ENCODE measurements at regions not wholly inside any gene's neighbourhood (a gene's known extent, or its start where the extent isn't known, plus 50 kb on each side); places are given as distances from the start of the nearest gene placed in this dataset.
A peak's percentile ranks its signal among the peaks of the same experiment; 100 is the strongest.

- no peak overlapping the region for H3K4me3 Mint-ChIP-seq
- Histone ChIP-seq H3K79me2 (replicated peaks; ENCODE audit: insufficient read depth) (no peaks in the 10 kb centered on the region), H3K27ac (ENCODE audit: low read depth) (no peak overlapping the region), H2AFZ (peak overlapping the region; percentile 52; the same call in 1 of the 2 replicates), H3K4me3 (no peak overlapping the region), H3K4me1 (ENCODE audit: insufficient read depth) (peaks cover 6% of the 10 kb centered on the region; the same call in 1 of the 2 replicates), H4K20me1 (replicated peaks; ENCODE audit: insufficient read depth) (no peaks in the 10 kb centered on the region), H3K27me3 (ENCODE audit: insufficient read depth) (no peaks in the 10 kb centered on the region), H3K4me2 (no peak overlapping the region), H3F3A (replicated peaks; ENCODE audit: low read depth) (no peaks in the 10 kb centered on the region), H3K9me2 (ENCODE audit: insufficient read depth) (0 out of 2 replicates have a peak, but pooled peaks cover 3% of the 10 kb centered on the region), H3K36me3 (ENCODE audit: insufficient read depth) (no peaks in the 10 kb centered on the region)
- H3K9me3 Mint-ChIP-seq: no peaks in the 10 kb centered on the region
- peaks cover 2% of the 10 kb centered on the region for H3K27me3 Mint-ChIP-seq (ENCODE audit: insufficient read depth, low read depth, poor library complexity)
- TF ChIP-seq ZNF114 (CRISPR knock-in tag; IDR thresholded peaks at IDR 0.05): no peak
- TF ChIP-seq EZH2phosphoT487 (IDR thresholded peaks at IDR 0.05; ENCODE audit: unreplicated experiment): no peak
- no peak for TF ChIP-seq CREB1 (CRISPR knock-in tag; IDR thresholded peaks at IDR 0.05; ENCODE audit: low read depth)
- no peak for TF ChIP-seq JUNB (IDR thresholded peaks at IDR 0.05; ENCODE audit: unreplicated experiment)
- TF ChIP-seq REST (IDR thresholded peaks at IDR 0.05; ENCODE audit: unreplicated experiment): no peak
- no peak for TF ChIP-seq ZNF331 (CRISPR knock-in tag; IDR thresholded peaks at IDR 0.05; ENCODE audit: low read depth)
- TF ChIP-seq, protein P1, sequence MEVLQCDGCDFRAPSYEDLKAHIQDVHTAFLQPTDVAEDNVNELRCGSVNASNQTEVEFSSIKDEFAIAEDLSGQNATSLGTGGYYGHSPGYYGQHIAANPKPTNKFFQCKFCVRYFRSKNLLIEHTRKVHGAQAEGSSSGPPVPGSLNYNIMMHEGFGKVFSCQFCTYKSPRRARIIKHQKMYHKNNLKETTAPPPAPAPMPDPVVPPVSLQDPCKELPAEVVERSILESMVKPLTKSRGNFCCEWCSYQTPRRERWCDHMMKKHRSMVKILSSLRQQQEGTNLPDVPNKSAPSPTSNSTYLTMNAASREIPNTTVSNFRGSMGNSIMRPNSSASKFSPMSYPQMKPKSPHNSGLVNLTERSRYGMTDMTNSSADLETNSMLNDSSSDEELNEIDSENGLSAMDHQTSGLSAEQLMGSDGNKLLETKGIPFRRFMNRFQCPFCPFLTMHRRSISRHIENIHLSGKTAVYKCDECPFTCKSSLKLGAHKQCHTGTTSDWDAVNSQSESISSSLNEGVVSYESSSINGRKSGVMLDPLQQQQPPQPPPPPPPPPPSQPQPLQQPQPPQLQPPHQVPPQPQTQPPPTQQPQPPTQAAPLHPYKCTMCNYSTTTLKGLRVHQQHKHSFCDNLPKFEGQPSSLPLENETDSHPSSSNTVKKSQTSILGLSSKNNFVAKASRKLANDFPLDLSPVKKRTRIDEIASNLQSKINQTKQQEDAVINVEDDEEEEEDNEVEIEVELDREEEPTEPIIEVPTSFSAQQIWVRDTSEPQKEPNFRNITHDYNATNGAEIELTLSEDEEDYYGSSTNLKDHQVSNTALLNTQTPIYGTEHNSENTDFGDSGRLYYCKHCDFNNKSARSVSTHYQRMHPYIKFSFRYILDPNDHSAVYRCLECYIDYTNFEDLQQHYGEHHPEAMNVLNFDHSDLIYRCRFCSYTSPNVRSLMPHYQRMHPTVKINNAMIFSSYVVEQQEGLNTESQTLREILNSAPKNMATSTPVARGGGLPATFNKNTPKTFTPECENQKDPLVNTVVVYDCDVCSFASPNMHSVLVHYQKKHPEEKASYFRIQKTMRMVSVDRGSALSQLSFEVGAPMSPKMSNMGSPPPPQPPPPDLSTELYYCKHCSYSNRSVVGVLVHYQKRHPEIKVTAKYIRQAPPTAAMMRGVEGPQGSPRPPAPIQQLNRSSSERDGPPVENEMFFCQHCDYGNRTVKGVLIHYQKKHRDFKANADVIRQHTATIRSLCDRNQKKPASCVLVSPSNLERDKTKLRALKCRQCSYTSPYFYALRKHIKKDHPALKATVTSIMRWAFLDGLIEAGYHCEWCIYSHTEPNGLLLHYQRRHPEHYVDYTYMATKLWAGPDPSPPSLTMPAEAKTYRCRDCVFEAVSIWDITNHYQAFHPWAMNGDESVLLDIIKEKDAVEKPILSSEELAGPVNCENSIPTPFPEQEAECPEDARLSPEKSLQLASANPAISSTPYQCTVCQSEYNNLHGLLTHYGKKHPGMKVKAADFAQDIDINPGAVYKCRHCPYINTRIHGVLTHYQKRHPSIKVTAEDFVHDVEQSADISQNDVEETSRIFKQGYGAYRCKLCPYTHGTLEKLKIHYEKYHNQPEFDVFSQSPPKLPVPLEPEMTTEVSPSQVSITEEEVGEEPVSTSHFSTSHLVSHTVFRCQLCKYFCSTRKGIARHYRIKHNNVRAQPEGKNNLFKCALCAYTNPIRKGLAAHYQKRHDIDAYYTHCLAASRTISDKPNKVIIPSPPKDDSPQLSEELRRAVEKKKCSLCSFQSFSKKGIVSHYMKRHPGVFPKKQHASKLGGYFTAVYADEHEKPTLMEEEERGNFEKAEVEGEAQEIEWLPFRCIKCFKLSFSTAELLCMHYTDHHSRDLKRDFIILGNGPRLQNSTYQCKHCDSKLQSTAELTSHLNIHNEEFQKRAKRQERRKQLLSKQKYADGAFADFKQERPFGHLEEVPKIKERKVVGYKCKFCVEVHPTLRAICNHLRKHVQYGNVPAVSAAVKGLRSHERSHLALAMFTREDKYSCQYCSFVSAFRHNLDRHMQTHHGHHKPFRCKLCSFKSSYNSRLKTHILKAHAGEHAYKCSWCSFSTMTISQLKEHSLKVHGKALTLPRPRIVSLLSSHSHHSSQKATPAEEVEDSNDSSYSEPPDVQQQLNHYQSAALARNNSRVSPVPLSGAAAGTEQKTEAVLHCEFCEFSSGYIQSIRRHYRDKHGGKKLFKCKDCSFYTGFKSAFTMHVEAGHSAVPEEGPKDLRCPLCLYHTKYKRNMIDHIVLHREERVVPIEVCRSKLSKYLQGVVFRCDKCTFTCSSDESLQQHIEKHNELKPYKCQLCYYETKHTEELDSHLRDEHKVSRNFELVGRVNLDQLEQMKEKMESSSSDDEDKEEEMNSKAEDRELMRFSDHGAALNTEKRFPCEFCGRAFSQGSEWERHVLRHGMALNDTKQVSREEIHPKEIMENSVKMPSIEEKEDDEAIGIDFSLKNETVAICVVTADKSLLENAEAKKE (CRISPR knock-in tag; IDR thresholded peaks at IDR 0.05): no peak
- TF ChIP-seq, protein P2, sequence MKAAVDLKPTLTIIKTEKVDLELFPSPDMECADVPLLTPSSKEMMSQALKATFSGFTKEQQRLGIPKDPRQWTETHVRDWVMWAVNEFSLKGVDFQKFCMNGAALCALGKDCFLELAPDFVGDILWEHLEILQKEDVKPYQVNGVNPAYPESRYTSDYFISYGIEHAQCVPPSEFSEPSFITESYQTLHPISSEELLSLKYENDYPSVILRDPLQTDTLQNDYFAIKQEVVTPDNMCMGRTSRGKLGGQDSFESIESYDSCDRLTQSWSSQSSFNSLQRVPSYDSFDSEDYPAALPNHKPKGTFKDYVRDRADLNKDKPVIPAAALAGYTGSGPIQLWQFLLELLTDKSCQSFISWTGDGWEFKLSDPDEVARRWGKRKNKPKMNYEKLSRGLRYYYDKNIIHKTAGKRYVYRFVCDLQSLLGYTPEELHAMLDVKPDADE (IDR thresholded peaks at IDR 0.05): no peak
- H3K36me3 Mint-ChIP-seq (ENCODE audit: low read depth): no peaks in the 10 kb centered on the region
- DNase-seq (ENCODE audit: low spot score): no peak
- no peaks in the 10 kb centered on the region for H3K4me1 Mint-ChIP-seq
- no peak overlapping the region for H3K27ac Mint-ChIP-seq
- no peak for ATAC-seq
Observed at GRCh38 chr6:105896052-105896820, 189.9 kb upstream of the PRDM1 start.
